ENCODE measurements at regions not wholly inside any gene's neighbourhood (a gene's known extent, or its start where the extent isn't known, plus 50 kb on each side); places are given as distances from the start of the nearest gene placed in this dataset.

GRCh38 chr6:111925296-111925695, 52.0 kb upstream of the FYN start:
- H3K27ac ChIP-seq (ENCODE audit: low read length), result no peak overlapping the region
- H3F3A ChIP-seq (ENCODE audit: insufficient read depth, low read length, poor library complexity, severe bottlenecking), result no peaks in the 10 kb centered on the region
- no peaks in the 10 kb centered on the region for H3K9me3 ChIP-seq (ENCODE audit: low read length)
- H3K36me3 ChIP-seq (ENCODE audit: insufficient read depth, low read length), result no peaks in the 10 kb centered on the region
- no peaks in the 10 kb centered on the region for H3K9me2 ChIP-seq (ENCODE audit: insufficient read depth, low read length)
- no peaks in the 10 kb centered on the region for H4K20me1 ChIP-seq (ENCODE audit: insufficient read depth)
- no peak overlapping the region for H3K9ac ChIP-seq (ENCODE audit: low read length)
- no peak overlapping the region for H2AFZ ChIP-seq (ENCODE audit: low read depth, low read length)
- no peaks in the 10 kb centered on the region for H3K79me2 ChIP-seq (replicated peaks; ENCODE audit: insufficient read depth, low read length)
- H3K4me2 ChIP-seq (ENCODE audit: low read length), result no peak overlapping the region
- no peak for TF ChIP-seq CTCF (IDR thresholded peaks at IDR 0.05; ENCODE audit: poor library complexity, severe bottlenecking)
- TF ChIP-seq RAD21 (conservative IDR thresholded peaks at IDR 0.05), result no peak
- TF ChIP-seq EP300 (conservative IDR thresholded peaks at IDR 0.05; ENCODE audit: poor library complexity, severe bottlenecking), result no peak
- no peak for TF ChIP-seq POLR2AphosphoS5 (IDR thresholded peaks at IDR 0.05)
- TF ChIP-seq EZH2 (IDR thresholded peaks at IDR 0.05; ENCODE audit: borderline replicate concordance, insufficient read depth, low read length, poor library complexity, severe bottlenecking), result no peak
- no peak for TF ChIP-seq TAF1 (IDR thresholded peaks at IDR 0.05; ENCODE audit: low read depth)
- no peak for TF ChIP-seq REST (IDR thresholded peaks at IDR 0.05; ENCODE audit: borderline replicate concordance)
- TF ChIP-seq SMC3 (conservative IDR thresholded peaks at IDR 0.05; ENCODE audit: poor library complexity), result no peak
- TF ChIP-seq MXI1 (conservative IDR thresholded peaks at IDR 0.05; ENCODE audit: poor library complexity, severe bottlenecking), result no peak
- no peak overlapping the region for H3K4me3 ChIP-seq (ENCODE audit: low read length)
- no peaks in the 10 kb centered on the region for H3K27me3 ChIP-seq (ENCODE audit: insufficient read depth, low read depth, low read length)

- Histone ChIP-seq H3K9me2 (ENCODE audit: insufficient read depth, low read length) (no peaks in the 10 kb centered on the region), H4K20me1 (ENCODE audit: insufficient read depth) (no peaks in the 10 kb centered on the region), H3K4me2 (ENCODE audit: low read length) (no peak overlapping the region), H3F3A (ENCODE audit: insufficient read depth, low read length, poor library complexity, severe bottlenecking) (no peaks in the 10 kb centered on the region), H3K79me2 (replicated peaks; ENCODE audit: insufficient read depth, low read length) (no peaks in the 10 kb centered on the region), H3K9ac (ENCODE audit: low read length) (no peak overlapping the region), H2AFZ (ENCODE audit: low read depth, low read length) (no peak overlapping the region), H3K36me3 (ENCODE audit: insufficient read depth, low read length) (no peaks in the 10 kb centered on the region), H3K4me3 (ENCODE audit: low read length) (no peak overlapping the region), H3K27me3 (ENCODE audit: insufficient read depth, low read depth, low read length) (no peaks in the 10 kb centered on the region), H3K9me3 (ENCODE audit: low read length) (no peaks in the 10 kb centered on the region), H3K27ac (ENCODE audit: low read length) (no peak overlapping the region)
- no peak for TF ChIP-seq REST (IDR thresholded peaks at IDR 0.05; ENCODE audit: borderline replicate concordance)
- no peak for TF ChIP-seq EZH2 (IDR thresholded peaks at IDR 0.05; ENCODE audit: borderline replicate concordance, insufficient read depth, low read length, poor library complexity, severe bottlenecking)
- TF ChIP-seq EP300 (conservative IDR thresholded peaks at IDR 0.05; ENCODE audit: poor library complexity, severe bottlenecking), result no peak
These were observed 53.6 kb upstream of the FYN start for GRCh38 chr6:111926731-111927302.
